Stimulated activated CD8-positive, alpha-beta memory T cell treated with anti-CD3 and anti-CD28 coated beads, Interleukin-4, amount 100 ng/mL, for 24 hours (primary cell): ENCODE measurements at regions not wholly inside any gene's neighbourhood (a gene's known extent, or its start where the extent isn't known, plus 50 kb on each side); places are given as distances from the start of the nearest gene placed in this dataset.
"Not testable (repeated sequence)": the region's sequence is repeated elsewhere in the genome, so short reads cannot be mapped to it uniquely, and the experiment has no call there.

Source experiments
- DNase-seq: peaks from one replicate; pipeline ENCODE4 v3.0.0-alpha.2; 2020; ENCODE audit warnings: low read depth

DNA sequence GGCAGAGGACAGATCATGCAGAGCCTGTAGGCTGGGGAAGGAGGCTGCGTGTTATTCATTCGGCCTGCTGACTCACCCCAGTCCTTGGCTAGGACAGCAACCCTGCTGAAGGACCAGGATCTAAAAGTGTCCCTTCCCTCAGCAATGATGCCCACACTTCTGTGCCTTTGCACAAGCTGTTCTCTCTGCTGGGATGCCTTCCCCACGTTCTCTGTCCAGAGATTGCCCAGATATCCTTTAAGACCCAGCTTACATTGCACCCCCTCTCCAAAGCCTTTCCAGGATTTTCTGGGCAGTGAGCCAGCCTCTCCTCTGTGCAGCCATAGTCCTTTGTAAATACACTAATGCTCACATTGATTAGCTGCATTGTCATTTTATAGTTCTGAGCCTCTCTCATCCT, 99.3 kb upstream of the CHD6 start:
- no peak for DNase-seq

DNA sequence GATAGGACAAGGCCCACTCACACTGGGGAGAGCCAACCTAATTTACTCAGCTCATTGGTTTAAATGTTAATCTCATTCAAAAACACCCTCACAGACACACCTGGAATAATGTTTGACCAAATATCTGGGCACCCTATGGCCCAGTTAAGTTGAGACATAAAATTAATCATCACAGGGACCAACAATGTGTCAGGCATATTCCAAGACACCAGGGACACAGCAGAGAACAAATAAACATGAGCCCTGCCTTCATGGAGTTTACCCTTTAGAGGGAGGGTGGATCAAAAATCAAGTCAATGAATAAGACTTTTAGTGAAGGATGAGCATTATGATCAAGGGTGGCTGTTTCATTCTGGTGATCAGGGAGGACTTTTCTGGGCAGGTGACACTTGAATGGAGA, 98.7 kb upstream of the CHD6 start:
- no peak for DNase-seq

DNA sequence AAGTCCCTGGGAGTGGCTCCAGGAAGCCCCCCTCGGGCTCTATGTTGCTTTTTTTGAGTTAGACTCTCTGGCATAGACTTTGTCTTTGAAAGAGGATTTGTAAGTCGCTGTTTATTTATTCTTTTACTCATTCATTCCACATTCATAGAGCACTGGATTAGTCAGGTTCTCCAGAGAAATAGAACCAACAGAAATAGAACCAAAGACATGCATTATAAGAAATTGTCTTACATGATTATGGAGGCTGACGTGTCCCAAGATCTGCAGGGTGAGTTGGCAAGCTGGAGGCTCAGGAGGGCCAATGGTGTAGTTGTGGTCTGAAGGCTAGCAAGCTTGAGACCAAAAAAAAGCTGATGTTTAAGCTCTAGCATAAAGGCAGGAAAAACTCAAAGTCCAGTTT, 98.3 kb upstream of the CHD6 start:
- no peak for DNase-seq

- no peak for DNase-seq
Observed at GRCh38 chr20:41715526-41715925, 97.3 kb upstream of the CHD6 start.

DNA sequence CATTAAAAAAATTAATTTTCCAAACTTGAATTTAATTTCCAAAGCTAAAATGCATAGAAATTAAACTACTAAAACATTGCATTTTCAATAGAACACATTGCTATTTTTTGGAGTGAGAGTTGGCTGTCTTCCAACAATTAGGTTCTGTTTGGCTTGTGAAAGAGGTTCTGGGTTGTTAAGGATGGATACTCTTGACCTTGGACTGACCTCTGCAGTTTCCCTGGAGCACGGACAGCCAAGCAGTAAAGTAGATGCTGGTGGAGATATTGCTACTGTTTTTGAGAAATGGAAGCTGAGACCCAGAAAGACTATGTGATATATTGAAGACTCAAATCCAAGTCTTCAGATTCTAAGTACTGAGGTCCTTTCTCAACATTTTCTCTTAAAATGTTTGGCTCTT, 95.9 kb upstream of the CHD6 start:
- DNase-seq: no peak

DNA sequence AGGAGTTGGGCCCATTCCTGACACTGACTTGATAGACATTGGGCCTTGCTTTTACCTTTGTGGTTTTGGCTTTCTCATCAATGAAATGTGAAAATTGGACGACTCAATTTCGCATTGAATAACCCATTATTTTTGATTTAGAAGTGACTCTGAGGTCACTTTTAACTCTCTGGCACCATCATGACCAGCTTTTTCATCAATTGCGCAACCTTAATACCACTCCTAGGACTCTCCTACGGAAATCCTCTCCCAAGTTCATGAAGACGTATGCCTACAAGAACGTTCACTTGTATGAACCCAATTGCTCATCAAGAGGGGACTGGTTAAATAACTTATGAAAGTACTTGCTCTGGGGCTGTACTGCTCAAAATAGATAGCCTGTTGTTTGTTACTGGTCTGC, 86.7 kb upstream of the CHD6 start:
- DNase-seq: no peak

- DNase-seq: no peak
Observed at GRCh38 chr20:41702647-41703046, 84.5 kb upstream of the CHD6 start.

- DNase-seq: no peak
Observed at GRCh38 chr20:41701588-41702348, 83.6 kb upstream of the CHD6 start.

DNA sequence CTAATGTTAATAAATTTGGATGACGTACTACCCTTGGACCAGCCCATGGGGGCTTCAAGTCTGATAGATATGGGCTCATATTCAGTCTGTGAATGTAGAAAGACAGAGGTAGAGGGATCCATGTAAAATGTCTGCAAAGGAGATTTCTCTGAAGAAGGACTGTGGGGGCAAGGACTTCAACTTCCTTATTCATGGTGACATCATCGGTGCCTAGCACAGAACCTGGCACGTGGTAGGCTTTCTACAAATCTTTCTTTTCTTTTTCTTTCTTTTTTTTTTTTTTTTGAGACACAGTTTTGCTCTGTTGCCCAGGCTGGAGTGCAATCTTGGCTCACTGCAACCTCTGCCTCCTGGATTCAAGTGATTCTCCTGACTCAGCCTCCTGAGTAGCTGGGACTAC, 81.5 kb upstream of the CHD6 start:
- DNase-seq: not testable (repeated sequence)

DNA sequence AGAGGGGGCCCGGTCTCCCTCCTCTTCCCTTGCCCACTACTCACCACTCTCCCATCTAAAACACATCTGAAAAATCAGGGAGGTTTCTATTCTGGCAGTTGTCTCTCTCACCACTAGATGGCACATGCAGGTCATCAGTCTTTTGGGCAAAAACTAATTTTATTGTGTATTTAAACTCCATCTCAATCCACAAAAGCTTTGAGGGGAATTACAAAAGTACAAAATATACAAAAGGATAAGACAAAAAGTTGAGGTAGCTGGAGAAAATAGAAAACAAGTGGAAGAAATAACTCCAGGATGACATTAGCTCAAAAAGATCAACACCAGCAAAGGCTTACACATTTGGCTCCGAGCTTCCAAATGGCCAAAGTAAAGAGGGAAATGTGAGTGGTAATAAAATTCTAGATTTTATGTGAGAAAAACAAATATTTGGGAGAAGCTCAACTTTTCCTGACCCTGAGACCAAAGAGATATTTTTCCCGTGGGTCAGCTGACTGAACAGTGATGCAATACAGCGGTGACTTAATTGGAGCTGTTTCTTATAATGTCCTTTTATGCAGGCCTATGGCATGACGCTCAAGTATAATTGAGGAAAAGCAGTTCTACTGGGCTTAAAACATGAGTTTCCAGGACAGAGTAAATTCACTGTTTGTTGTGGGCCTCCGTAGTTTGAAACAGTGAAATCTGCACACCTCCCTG, 79.8 kb upstream of the CHD6 start:
- no peak for DNase-seq

DNA sequence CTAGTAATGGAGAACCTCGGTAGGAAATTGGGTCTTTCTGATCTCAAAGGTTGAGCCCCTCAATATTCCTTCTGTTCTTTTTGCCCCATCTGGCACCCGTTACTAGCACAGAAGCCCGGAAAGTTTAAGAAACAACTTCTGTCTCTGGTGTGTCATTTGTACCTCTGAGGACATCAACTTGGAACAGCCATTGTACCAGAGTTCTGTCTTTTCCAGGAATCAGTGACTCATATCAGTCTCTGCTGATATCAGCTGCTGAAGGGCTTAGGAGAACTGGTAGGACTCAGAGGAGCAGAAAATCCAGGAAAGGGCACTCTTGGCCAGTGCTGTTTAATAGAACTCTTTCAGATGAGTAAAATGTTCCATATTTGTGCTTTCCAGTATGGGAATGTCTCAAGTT, 78.3 kb upstream of the CHD6 start:
- DNase-seq: no peak

DNA sequence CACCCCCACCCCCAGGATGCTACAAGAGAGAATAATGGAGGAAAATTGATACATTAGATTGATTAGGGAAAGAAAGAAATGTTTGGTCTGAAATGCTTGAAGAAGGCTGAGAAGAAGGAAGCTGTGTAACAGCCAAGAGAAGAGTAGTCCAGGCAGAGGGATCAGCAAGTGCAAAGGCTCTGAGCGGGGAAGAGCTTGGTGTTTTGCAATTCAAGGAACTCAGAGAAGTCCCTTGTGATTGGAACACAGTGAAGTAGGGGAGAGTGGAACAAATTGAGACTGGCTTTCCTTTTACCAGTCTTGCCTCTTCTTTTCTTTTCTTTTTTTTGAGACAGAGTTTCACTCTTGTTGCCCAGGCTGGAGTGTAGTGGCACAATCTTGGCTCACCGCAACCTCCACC, 76.6 kb upstream of the CHD6 start:
- no peak for DNase-seq

DNA sequence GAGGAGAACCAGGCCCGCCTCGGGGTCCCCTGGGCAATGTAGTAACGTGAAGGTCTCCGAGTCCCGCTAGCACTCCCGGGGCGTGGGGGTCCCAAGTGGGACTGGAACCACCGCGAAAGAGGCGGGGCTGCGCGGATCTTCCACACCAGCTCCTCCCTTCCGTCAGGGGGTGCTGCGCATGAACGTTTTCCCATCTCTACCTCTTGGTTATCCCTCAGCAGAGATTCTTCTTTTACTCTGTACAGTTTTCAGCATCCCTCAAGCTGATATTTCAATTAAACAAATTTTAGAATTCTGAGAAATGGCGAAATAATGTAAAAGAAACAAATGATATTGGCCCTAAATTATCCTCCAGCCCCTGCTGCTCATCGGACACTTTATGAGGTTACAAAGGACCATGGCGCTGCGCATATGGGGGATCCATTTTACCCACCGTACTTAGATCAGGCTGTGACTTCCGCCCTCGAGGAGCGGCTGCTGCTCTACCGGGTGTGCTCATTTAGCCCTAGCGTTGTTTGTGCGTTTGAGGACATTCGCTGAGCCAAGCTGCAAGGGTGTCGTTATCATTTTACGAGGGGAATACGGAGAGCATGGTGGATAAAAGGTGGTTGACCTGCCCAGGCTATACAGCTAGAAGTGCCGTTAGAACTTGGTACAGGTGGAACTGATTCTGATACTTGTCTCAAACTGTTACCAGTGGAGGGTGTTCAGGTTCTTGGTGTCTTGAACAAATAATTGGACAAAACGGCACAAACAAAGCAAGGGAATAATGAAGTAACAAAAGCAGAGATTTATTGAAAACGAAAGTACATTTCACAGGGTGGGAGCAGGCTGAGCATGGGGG, 75.2 kb upstream of the CHD6 start:
- DNase-seq: peak; percentile 57

GRCh38 chr20:41692479-41693135, 74.4 kb upstream of the CHD6 start:
- peak; percentile 65 for DNase-seq

DNA sequence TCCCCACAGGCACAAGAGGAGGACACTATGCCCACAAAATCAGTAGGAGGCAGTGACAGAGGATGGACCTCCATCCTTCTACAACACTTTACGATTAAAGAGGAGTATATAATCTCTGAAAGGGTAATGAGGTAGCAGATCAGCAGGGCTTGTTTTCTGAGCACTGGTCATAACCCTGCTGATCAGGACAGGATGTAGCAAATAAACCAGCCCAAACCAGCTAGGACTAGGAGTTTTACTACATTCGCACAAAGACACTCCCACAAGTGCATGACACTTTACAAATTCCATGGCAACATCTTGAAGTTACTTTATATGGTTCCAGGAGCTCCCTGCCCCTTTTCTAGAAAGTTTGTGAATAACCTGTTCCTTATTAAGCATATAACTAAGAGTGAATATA, 73.3 kb upstream of the CHD6 start:
- no peak for DNase-seq

- no peak for DNase-seq
Observed at GRCh38 chr20:41690702-41691101, 72.5 kb upstream of the CHD6 start.

DNA sequence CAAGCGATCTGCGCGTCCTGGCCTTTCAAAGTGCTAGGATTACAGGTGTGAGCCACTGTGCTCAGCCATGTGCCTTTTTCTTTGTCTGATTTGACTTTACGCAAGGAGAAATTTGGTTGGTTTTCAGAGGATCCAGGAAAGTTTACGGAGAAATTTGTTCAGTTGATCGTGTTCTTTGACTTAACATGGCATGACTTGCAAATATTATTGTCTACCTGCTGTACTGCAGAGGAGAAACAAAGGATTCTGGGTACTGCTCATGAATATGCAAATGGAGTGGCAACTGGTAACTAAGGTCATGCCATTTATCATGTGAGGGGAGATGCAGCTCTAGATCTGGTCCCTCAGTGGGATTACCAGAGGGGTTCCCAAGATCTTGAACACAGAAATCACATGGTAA, 68.8 kb upstream of the CHD6 start:
- no peak for DNase-seq

- not testable (repeated sequence) for DNase-seq
Observed at GRCh38 chr20:41685145-41685544, 67.0 kb upstream of the CHD6 start.

- DNase-seq: no peak
Observed at GRCh38 chr20:41678799-41679198, 60.6 kb upstream of the CHD6 start.

GRCh38 chr20:41672282-41672681, 54.1 kb upstream of the CHD6 start:
- DNase-seq: no peak

DNA sequence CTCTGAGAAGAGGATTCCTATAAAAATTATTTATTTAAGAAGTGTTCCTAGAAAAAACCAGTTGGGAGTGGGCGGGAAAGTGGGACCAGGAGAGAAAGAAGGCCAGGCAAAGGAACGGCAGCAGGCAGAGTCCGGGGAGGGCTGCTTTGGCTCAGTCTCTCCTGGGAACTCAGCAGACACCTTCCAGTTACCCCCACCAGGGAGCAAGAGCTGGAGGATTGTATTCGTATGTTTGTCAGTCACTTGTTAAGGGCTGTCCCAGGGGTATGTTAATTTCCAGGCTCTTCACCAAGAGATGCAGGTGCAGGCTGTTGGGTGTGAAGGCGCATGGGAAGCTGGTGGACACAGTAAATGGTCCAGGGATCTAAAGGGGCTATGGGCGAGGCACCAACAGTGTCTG, 53.0 kb upstream of the CHD6 start:
- no peak for DNase-seq

DNA sequence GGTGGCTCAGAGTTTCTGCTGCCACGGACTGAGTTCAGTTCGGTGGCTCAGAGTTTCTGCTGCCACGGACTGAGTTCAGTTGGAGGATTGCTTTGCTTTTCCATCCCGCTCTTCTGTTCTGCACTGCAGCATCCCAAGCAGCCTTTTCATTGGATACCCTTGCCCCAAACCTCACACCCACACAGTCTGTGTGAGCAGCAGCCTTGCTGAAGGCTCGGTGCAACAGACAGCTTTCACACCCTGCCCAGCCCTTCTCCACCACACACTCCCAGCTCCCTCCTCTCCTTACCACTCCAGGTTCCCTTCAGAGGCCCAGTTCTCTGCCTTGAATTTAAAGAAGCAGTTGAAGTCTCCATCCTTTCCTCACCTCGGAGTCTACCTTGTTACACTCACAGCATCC, 52.5 kb upstream of the CHD6 start:
- no peak for DNase-seq
